Spleen (tissue), 11 donors: ENCODE measurements at regions not wholly inside any gene's neighbourhood (a gene's known extent, or its start where the extent isn't known, plus 50 kb on each side); places are given as distances from the start of the nearest gene placed in this dataset.

ENCODE experiments used
- DNase-seq: peaks from one replicate; pipeline ENCODE4 v3.0.0-alpha.2; 2020
- H3K27ac ChIP-seq, 8 donors: fragments of 200-600 bp; sonication (generic) in 7 of 8; 1 replicate in 4 of 8; 2 replicates in 4 of 8; pipeline versions ENCODE4 v1.5.0 to v1.8.0; 2016 to 2021; ENCODE audit warnings: inconsistent platforms in 4 of 8, mild to moderate bottlenecking in 4 of 8, moderate library complexity in 1 of 8
- H3K27me3 ChIP-seq, 7 donors: fragments of 200-600 bp; sonication (generic) in 6 of 7; replicated peaks in 1 of 7; 1 replicate in 4 of 7; 2 replicates in 3 of 7; pipeline versions ENCODE4 v1.5.0 to v1.8.0; 2016 to 2021; ENCODE audit warnings: inconsistent platforms in 3 of 7, mild to moderate bottlenecking in 1 of 7
- H3K36me3 ChIP-seq, 6 donors: fragments of 200-600 bp; sonication (generic) in 5 of 6; 1 replicate in 4 of 6; 2 replicates in 2 of 6; pipeline versions ENCODE4 v1.5.0 to v1.8.0; 2016 to 2021; ENCODE audit warnings: inconsistent platforms in 2 of 6
- H3K4me1 ChIP-seq, 6 donors: fragments of 200-600 bp; sonication (generic) in 5 of 6; 1 replicate in 3 of 6; 2 replicates in 3 of 6; pipeline versions ENCODE4 v1.5.0 to v1.8.0; 2016 to 2021; ENCODE audit warnings: inconsistent platforms in 3 of 6
- H3K4me3 ChIP-seq, 8 donors: fragments of 200-600 bp; sonication (generic) in 7 of 8; 1 replicate in 4 of 8; 2 replicates in 4 of 8; pipeline versions ENCODE4 v1.5.0 to v1.8.0; 2016 to 2021; ENCODE audit warnings: inconsistent platforms in 4 of 8, mild to moderate bottlenecking in 4 of 8, moderate library complexity in 2 of 8
- H3K9me3 ChIP-seq, 8 donors: fragments of 200-600 bp; sonication (generic) in 7 of 8; 1 replicate in 4 of 8; 2 replicates in 4 of 8; pipeline versions ENCODE4 v1.5.0 to v1.8.0; 2016 to 2021; ENCODE audit warnings: inconsistent platforms in 4 of 8
- CTCF ChIP-seq, 11 experiments: fragments of 200-600 bp in 7 of 11; fragments of 450-650 bp in 4 of 11; sonication (generic) in 4 of 11; IDR thresholded peaks in 8 of 11; conservative IDR thresholded peaks in 3 of 11; 1 replicate in 7 of 11; 2 replicates in 4 of 11; pipeline versions ENCODE4 v1.4.0 to v1.8.0; 2016 to 2021; ENCODE audit warnings: antibody characterized with exemption in 11 of 11, inconsistent platforms in 4 of 11, mild to moderate bottlenecking in 1 of 11
- POLR2A ChIP-seq, 3 donors: fragments of 450-650 bp; IDR thresholded peaks; one replicate each; pipeline ENCODE4 v1.5.1; 2017; ENCODE audit warnings: antibody characterized with exemption in 3 of 3, mild to moderate bottlenecking in 1 of 3
- POLR2AphosphoS5 ChIP-seq, 3 donors: sonication (generic); formaldehyde crosslinking; IDR thresholded peaks; one replicate each; pipeline ENCODE4 v1.5.1; 2017; ENCODE audit warnings: antibody characterized with exemption in 3 of 3
- WGBS, 5 donors: extraction: QIAGEN DNeasy Blood & Tissue Kit in 3 of 5; methylation state at CpG; one replicate each; pipeline versions ENCODE4 v1.1.5 to v1.1.7; 2013 to 2018; 5-methylcytosine and 5-hydroxymethylcytosine counted together
- intact Hi-C: fragments of 100-400 bp; cut with DNase I; formaldehyde crosslinking; loops from one replicate; pipeline ENCODE4 v1.15.0; 2023; ENCODE audit warnings: low total_unique reads
- donor health status: healthy with polysubstance abuse.
- donor health status: DM: no; HTN: no; CAD: no; lungs with moderate emphysema.
- donor health status: DM: no; HTN: no; CAD: no.
- donor health status: Bipolar disorder and iron deficiency.
- donor health status: healthy.
- donor health status: DM: no; HTN: no; CAD: no.
- donor health status: DM: yes; HTN: yes; CAD: no.

GRCh38 chr5:52342361-52342760 lies 445.4 kb upstream of the ITGA1 start:
- Histone ChIP-seq H3K4me3 (no peak overlapping the region), H3K27me3 (no peaks in the 10 kb centered on the region), H3K36me3 (no peaks in the 10 kb centered on the region), H3K9me3 (no peaks in the 10 kb centered on the region), H3K4me1 (no peaks in the 10 kb centered on the region), H3K27ac (no peak overlapping the region)
- DNase-seq = no peak
- intact Hi-C loops = no loop called here
- no peak for TF ChIP-seq POLR2A (IDR thresholded peaks at IDR 0.05)
- no peak for TF ChIP-seq CTCF (IDR thresholded peaks at IDR 0.05 in 8 of 11, conservative IDR thresholded peaks at IDR 0.05 in 3 of 11)
- no peak for TF ChIP-seq POLR2AphosphoS5 (IDR thresholded peaks at IDR 0.05)

- intact Hi-C loops = no loop called here
- H3K27ac ChIP-seq = no peak overlapping the region
- 34 to 52% (median 41%) methylated on average over 3 of the region's 3 CpGs for WGBS, 5 donors
- TF ChIP-seq POLR2AphosphoS5 (IDR thresholded peaks at IDR 0.05) (no peak), POLR2A (IDR thresholded peaks at IDR 0.05) (no peak), CTCF (IDR thresholded peaks at IDR 0.05 in 8 of 11, conservative IDR thresholded peaks at IDR 0.05 in 3 of 11) (peak in 1 of 11 experiments; percentile 23)
- H3K4me3 ChIP-seq = no peak overlapping the region
- no peak for DNase-seq
- H3K9me3 ChIP-seq = no peaks in the 10 kb centered on the region
- H3K36me3 ChIP-seq = no peaks in the 10 kb centered on the region
- H3K4me1 ChIP-seq = no peaks in the 10 kb centered on the region
- H3K27me3 ChIP-seq = no peaks in the 10 kb centered on the region
These were observed 431.3 kb upstream of the ITGA1 start for GRCh38 chr5:52356311-52356918.

- H3K27me3 ChIP-seq = no peaks in the 10 kb centered on the region
- DNase-seq = no peak
These were observed 428.5 kb upstream of the ITGA1 start for GRCh38 chr5:52359261-52359660.

DNA sequence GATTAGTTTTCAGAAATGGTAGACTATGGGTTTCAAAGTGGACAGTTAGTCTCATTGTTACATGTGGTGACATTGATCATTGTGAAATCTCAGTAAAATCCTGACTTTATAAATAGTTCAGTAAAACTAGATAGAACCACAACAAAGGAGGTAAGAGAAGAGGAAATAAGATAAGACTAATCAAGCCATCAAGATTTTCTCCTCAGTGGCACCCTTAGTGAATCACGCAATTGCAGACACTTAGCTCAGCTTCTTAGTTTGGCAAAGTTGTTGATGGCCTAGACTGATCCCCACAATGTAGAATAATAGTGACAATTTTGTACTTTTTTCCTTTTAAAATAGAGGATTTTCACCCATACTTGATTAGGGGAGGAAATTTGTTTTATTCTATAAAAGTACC lies 426.7 kb upstream of the ITGA1 start:
- intact Hi-C loops = no loop called here
- H3K9me3 ChIP-seq = no peaks in the 10 kb centered on the region
- no peaks in the 10 kb centered on the region for H3K4me1 ChIP-seq
- no peaks in the 10 kb centered on the region for H3K36me3 ChIP-seq
- WGBS, 5 donors = 66 to 82% (median 77%) methylated on average over 1 of the region's 1 CpG
- DNase-seq = no peak
- H3K27ac ChIP-seq = no peak overlapping the region
- H3K4me3 ChIP-seq = no peak overlapping the region
- no peak for TF ChIP-seq POLR2AphosphoS5 (IDR thresholded peaks at IDR 0.05)
- no peaks in the 10 kb centered on the region for H3K27me3 ChIP-seq

More at GRCh38 chr5:52359261-52359660, 428.5 kb upstream of the ITGA1 start:
- Histone ChIP-seq H3K27ac (no peak overlapping the region), H3K9me3 (no peaks in the 10 kb centered on the region), H3K36me3 (no peaks in the 10 kb centered on the region), H3K4me1 (no peaks in the 10 kb centered on the region), H3K4me3 (no peak overlapping the region)
- TF ChIP-seq POLR2AphosphoS5 (IDR thresholded peaks at IDR 0.05) (no peak), POLR2A (IDR thresholded peaks at IDR 0.05) (no peak), CTCF (IDR thresholded peaks at IDR 0.05 in 8 of 11, conservative IDR thresholded peaks at IDR 0.05 in 3 of 11) (no peak)
- intact Hi-C loops = no loop called here

- intact Hi-C loops = no loop called here
- TF ChIP-seq POLR2AphosphoS5 (IDR thresholded peaks at IDR 0.05) = no peak
- TF ChIP-seq POLR2A (IDR thresholded peaks at IDR 0.05) = no peak
- no peak for TF ChIP-seq CTCF (IDR thresholded peaks at IDR 0.05 in 8 of 11, conservative IDR thresholded peaks at IDR 0.05 in 3 of 11)
These were observed 413.4 kb upstream of the ITGA1 start for GRCh38 chr5:52374286-52374685.

More at GRCh38 chr5:52374286-52374685, 413.4 kb upstream of the ITGA1 start:
- DNase-seq = no peak
- Histone ChIP-seq H3K36me3 (no peaks in the 10 kb centered on the region), H3K4me1 (no peaks in the 10 kb centered on the region), H3K27me3 (no peaks in the 10 kb centered on the region), H3K27ac (no peak overlapping the region), H3K9me3 (no peaks in the 10 kb centered on the region), H3K4me3 (no peak overlapping the region)
